ENCODE measurements at regions not wholly inside any gene's neighbourhood (a gene's known extent, or its start where the extent isn't known, plus 50 kb on each side); places are given as distances from the start of the nearest gene placed in this dataset.

- H3F3A ChIP-seq (ENCODE audit: insufficient read depth, low read length, poor library complexity, severe bottlenecking): no peaks in the 10 kb centered on the region
- H3K27ac ChIP-seq (ENCODE audit: low read length): no peak overlapping the region
- H2AFZ ChIP-seq (ENCODE audit: low read depth, low read length): no peak overlapping the region
- H4K20me1 ChIP-seq (ENCODE audit: insufficient read depth): no peaks in the 10 kb centered on the region
- H3K9ac ChIP-seq (ENCODE audit: low read length): no peak overlapping the region
- TF ChIP-seq POLR2AphosphoS5 (IDR thresholded peaks at IDR 0.05) (no peak), RAD21 (conservative IDR thresholded peaks at IDR 0.05) (no peak), REST (IDR thresholded peaks at IDR 0.05; ENCODE audit: borderline replicate concordance) (no peak), EZH2 (IDR thresholded peaks at IDR 0.05; ENCODE audit: borderline replicate concordance, insufficient read depth, low read length, poor library complexity, severe bottlenecking) (no peak), EP300 (conservative IDR thresholded peaks at IDR 0.05; ENCODE audit: poor library complexity, severe bottlenecking) (no peak), TAF1 (IDR thresholded peaks at IDR 0.05; ENCODE audit: low read depth) (no peak)
- H3K79me2 ChIP-seq (replicated peaks; ENCODE audit: insufficient read depth, low read length): no peaks in the 10 kb centered on the region
- no peak overlapping the region for H3K4me2 ChIP-seq (ENCODE audit: low read length)
- H3K27me3 ChIP-seq (ENCODE audit: insufficient read depth, low read depth, low read length): no peaks in the 10 kb centered on the region
- H3K9me3 ChIP-seq (ENCODE audit: low read length): no peaks in the 10 kb centered on the region
- H3K9me2 ChIP-seq (ENCODE audit: insufficient read depth, low read length): no peaks in the 10 kb centered on the region
- no peak overlapping the region for H3K4me3 ChIP-seq (ENCODE audit: low read length)
- no peaks in the 10 kb centered on the region for H3K36me3 ChIP-seq (ENCODE audit: insufficient read depth, low read length)
Observed at GRCh38 chr1:117751321-117751720, 145.5 kb downstream of the TENT5C start.

- no peaks in the 10 kb centered on the region for H4K20me1 ChIP-seq (ENCODE audit: insufficient read depth)
- no peak overlapping the region for H3K9ac ChIP-seq (ENCODE audit: low read length)
- no peak overlapping the region for H3K4me3 ChIP-seq (ENCODE audit: low read length)
- H3F3A ChIP-seq (ENCODE audit: insufficient read depth, low read length, poor library complexity, severe bottlenecking): no peaks in the 10 kb centered on the region
- no peaks in the 10 kb centered on the region for H3K9me2 ChIP-seq (ENCODE audit: insufficient read depth, low read length)
- no peak overlapping the region for H2AFZ ChIP-seq (ENCODE audit: low read depth, low read length)
- H3K27ac ChIP-seq (ENCODE audit: low read length): no peak overlapping the region
- H3K79me2 ChIP-seq (replicated peaks; ENCODE audit: insufficient read depth, low read length): no peaks in the 10 kb centered on the region
- no peaks in the 10 kb centered on the region for H3K9me3 ChIP-seq (ENCODE audit: low read length)
- no peak for TF ChIP-seq TAF1 (IDR thresholded peaks at IDR 0.05; ENCODE audit: low read depth)
- no peak for TF ChIP-seq EP300 (conservative IDR thresholded peaks at IDR 0.05; ENCODE audit: poor library complexity, severe bottlenecking)
- TF ChIP-seq REST (IDR thresholded peaks at IDR 0.05; ENCODE audit: borderline replicate concordance): no peak
- TF ChIP-seq RAD21 (conservative IDR thresholded peaks at IDR 0.05): no peak
- TF ChIP-seq CTCF (IDR thresholded peaks at IDR 0.05; ENCODE audit: poor library complexity, severe bottlenecking): no peak
- no peak for TF ChIP-seq SMC3 (conservative IDR thresholded peaks at IDR 0.05; ENCODE audit: poor library complexity)
- TF ChIP-seq EZH2 (IDR thresholded peaks at IDR 0.05; ENCODE audit: borderline replicate concordance, insufficient read depth, low read length, poor library complexity, severe bottlenecking): no peak
- TF ChIP-seq POLR2AphosphoS5 (IDR thresholded peaks at IDR 0.05): no peak
- TF ChIP-seq MXI1 (conservative IDR thresholded peaks at IDR 0.05; ENCODE audit: poor library complexity, severe bottlenecking): no peak
- H3K27me3 ChIP-seq (ENCODE audit: insufficient read depth, low read depth, low read length): no peaks in the 10 kb centered on the region
- no peaks in the 10 kb centered on the region for H3K36me3 ChIP-seq (ENCODE audit: insufficient read depth, low read length)
- H3K4me2 ChIP-seq (ENCODE audit: low read length): no peak overlapping the region
Observed at GRCh38 chr1:117752661-117753060, 146.8 kb downstream of the TENT5C start.
